ENCODE measurements at regions not wholly inside any gene's neighbourhood (a gene's known extent, or its start where the extent isn't known, plus 50 kb on each side); places are given as distances from the start of the nearest gene placed in this dataset.

- TF ChIP-seq CTCF (IDR thresholded peaks at IDR 0.05; ENCODE audit: low read depth, low read length) (no peak), POLR2A (IDR thresholded peaks at IDR 0.05; ENCODE audit: extremely low read depth, insufficient read length) (no peak)
Measured at GRCh38 chr12:127957001-127957660, 309.8 kb upstream of the TMEM132C start.
